NAMALWA (cell line): ENCODE measurements at regions not wholly inside any gene's neighbourhood (a gene's known extent, or its start where the extent isn't known, plus 50 kb on each side); places are given as distances from the start of the nearest gene placed in this dataset.

Experiments used
- DNase-seq: peaks from one replicate; pipeline ENCODE4 v3.0.0-alpha.2; 2015; ENCODE audit warnings: low spot score

DNA sequence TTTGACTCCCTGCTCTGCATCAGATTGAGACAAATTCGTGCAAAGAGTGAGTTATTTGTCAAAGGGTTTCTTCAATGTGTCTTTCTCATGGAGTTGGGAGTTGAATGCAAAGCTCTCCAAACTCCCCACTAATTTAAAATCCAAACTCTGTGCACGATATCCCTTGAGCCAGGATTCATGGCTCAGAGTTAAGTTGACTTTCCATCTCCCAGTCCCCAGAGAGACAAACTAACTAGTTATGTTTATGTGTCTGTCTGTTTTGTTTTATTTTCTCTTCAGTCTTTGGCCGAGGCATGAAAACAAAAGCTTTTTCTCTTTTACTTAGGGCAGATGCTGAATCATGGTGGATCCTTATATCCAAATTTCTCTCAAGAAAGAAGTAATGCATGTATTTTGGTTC is 570.0 kb upstream of the CDH5 start:
- DNase-seq = no peak

- DNase-seq = no peak
Observed at GRCh38 chr16:65794973-65795372, 571.5 kb upstream of the CDH5 start.

- no peak for DNase-seq
Observed at GRCh38 chr16:65793781-65794180, 572.7 kb upstream of the CDH5 start.

GRCh38 chr16:65790768-65791167 is 575.7 kb upstream of the CDH5 start:
- no peak for DNase-seq

DNA sequence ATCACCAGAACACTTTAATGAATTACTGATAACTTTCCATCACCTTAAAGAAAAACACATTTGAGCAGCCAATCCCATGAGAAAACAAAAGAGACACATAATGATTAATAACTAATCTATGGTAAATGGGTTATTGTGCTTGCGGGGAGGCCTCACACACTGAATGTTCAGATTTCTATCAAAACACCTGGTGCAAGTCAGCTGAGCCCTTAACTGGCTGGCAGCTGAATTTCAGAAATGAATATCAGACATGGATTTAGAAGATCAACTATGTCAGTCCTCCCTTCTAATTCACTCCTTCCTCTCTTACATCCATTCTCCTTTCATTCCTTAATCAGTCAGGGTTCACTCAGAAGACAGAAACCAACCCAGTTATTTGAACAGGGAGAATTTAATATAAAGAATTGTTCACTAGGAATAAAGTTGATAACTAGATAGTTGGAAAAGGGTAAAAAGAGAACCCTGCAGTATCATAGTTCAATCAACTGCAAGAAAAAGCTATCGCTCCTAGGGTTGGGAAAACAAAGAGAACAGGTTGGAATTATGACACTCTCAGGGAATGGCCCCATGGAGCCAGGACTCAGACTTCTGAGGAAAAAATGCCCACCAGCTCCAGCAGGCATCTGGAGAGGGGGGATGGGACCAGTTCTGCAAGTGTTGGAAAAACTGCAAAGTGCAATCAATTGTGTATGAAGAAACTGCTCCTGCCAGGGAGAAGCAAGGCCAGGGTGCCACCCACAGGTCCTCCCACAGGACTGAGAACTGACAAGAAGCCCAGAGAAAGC is 577.1 kb upstream of the CDH5 start:
- DNase-seq = no peak

DNA sequence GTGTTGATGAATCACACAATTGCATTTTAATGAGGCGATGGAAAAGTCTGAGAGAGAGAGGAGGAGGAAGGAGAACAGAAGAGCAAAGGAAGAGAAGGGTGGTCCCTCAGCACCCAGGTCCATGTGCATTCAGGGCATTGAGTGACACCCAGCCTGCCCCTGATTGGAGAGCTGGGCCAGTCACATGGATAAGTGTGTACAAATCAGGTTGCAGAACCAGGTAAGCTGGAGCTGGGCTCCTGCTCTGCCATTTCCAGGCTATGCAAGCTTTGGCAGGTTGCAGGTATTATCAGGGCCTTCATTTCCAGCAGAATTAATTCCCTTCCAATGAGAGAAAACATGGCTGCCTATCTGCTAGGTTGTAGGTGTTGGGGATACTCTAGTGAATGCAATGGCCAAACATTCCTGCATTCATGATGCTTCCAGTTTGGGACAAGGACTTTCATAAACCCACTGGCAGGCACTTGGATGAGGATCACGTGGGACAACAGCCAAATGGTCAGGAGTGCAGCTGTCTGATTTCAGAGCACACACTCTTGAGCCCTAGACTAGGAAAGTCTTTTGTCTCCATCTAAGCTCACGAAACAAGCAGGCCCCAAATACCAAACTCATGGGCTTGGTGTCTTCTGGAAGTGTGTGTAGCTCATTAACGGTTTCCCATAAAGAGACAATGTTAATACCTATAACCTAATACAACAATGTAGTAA is 577.9 kb upstream of the CDH5 start:
- DNase-seq = no peak

GRCh38 chr16:65787921-65788320 is 578.6 kb upstream of the CDH5 start:
- DNase-seq = no peak

DNA sequence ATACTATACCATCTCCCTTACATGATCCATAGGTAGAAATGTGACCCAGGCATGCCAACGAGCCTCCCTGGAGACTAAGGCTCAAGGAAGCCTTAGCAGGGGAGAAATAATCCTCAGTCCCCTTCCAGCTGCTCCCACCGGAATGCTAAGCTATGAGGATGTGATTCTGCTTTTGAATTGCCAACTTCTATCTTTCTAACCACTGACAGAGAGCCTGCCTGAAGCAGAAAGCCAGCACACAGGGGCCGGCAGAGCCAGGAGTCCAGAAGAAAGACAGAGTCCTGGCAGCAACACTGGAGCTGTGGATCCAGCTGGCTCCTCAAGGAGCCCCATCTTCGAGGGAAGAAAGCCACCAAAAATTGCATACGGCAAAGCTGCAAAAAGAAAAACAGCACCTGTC is 579.6 kb upstream of the CDH5 start:
- DNase-seq = no peak

GRCh38 chr16:65783709-65784474 is 582.6 kb upstream of the CDH5 start:
- no peak for DNase-seq

GRCh38 chr16:65782611-65783600 is 583.6 kb upstream of the CDH5 start:
- no peak for DNase-seq

DNA sequence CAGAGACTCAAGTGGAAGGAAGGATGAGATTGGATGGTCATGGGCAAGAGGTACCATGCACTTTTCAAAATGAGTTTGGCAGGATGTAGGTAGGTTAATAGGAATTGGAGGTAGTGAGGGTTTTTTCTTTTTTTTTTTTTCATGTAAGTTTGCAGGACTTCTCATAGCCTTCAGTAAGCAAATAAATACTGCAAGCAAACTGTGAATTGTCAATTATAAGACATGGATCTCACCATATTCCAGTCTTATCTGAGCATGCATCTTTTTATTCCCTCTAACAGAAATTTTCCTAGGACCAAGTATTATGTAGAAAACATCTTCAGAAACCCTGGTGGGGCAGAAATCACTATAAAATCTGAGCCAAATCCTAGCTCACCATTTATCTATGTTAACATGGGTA is 584.6 kb upstream of the CDH5 start:
- DNase-seq = no peak

- DNase-seq = no peak
Observed at GRCh38 chr16:65781363-65781762, 585.1 kb upstream of the CDH5 start.

- no peak for DNase-seq
Observed at GRCh38 chr16:65779201-65779600, 587.3 kb upstream of the CDH5 start.

DNA sequence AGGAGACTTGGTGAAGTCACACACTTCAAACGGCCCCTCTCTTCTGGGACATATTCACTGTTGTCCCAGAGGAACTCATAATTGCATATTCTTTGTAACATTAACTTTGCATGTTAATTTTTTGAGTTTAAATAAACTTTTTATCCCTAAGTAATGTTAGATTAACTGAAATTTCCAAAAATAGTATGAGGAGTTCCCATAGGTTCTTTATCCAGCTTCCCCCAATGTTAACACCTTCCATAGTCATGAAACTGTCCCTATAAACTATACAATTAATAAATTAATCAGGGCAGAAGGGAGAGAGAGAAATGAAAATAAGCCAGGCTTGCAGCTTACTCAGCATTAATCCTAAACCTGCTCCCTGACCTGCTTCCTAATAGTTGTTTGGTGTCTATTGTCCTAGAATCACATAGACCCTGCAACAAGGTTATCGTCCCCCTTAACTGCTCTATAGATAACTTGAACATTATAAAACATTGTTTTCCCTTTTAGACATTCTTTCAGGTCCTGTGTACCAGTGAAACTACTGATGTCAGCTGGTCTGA is 589.8 kb upstream of the CDH5 start:
- no peak for DNase-seq

DNA sequence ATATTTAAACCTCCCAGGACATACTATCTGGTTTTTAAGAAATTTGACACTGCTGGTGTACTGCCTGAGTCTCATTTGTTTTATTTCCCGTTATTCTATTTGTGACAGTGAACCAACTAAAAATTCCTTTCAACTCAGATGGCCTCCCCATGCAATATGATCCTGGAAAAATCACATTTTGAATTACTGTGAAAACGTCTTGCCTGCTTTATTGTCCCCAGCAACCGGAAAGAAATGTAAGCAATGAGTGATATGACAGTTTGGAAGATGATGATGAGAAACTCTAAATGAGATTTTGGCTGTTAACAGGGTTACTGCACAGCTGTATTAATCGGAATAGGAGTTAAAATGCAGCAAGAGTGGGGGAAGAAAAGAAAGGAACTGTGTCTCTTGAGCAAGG is 590.7 kb upstream of the CDH5 start:
- no peak for DNase-seq

DNA sequence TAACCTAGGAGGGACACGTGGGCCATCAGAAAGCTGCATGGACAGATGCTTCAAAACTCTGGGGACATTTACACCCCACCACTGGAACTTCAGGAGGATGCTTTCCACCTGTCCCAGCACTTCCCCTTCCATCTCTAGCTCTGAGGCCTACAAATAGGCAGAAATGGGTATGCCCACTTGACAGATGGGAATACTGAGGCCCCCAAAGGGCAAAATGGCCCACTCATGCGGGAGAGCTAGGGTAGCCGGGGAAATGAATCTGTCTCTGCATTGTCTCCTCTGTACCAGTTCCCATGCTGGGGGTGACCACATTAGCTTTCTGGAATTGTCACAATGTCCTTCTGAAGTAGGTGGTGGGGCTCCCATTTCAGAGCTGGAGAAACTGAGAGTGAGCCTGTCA is 592.1 kb upstream of the CDH5 start:
- no peak for DNase-seq

DNA sequence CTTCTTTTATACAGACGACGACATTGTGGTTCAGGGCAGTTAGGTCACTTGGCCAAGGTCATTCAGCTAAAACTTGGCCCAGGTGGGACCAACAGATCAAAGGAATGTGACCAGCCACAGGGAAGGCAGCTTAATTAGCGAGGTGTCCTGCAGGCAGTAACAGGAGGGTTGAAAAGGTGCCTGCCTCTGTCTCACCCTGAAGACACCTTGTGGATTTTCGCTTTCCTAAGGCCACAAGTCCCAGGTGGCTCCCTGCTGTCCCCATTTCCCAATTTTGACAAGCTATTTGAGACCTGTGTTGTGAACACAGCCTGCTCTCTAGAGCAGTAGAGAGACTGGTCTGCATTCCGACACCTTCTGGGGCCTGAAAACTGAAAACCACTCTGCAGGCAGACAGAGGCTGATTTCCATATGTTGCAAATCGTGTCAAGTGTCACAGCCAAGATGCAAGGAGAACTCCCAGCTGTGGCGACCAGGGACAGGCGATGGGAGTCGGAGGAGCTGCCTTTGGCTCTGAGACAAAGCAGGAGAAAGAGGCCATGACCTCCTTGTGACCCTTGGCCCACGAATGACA is 593.1 kb upstream of the CDH5 start:
- no peak for DNase-seq

DNA sequence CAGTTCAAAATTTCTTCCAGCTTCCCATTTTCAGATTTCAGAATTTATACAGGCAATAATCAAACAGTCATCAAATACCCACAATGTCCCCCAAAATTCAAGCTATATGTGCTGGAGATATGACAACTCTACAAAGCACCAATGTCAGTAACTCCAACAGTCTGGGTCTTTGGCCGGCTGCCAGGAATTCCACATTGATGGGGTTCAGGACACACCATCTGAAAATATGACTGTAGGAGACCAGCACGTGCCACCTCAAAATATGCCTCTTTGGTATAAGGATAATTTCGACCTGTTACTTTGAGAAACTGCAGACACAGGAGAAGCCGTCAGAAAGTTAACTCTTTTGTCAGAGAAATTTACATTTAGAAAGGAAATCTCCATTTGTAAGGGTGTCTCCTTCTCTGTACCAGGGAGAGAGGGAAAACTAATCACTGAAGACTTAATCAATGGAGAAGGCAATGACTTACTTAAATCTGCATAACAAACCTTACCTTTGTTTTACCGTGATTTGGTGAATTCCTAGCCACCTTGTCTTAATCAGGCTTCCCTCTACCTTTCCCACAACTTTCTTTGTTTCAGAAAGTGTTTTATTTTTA is 594.3 kb upstream of the CDH5 start:
- no peak for DNase-seq

GRCh38 chr16:65771707-65772106 is 594.8 kb upstream of the CDH5 start:
- no peak for DNase-seq

GRCh38 chr16:65770752-65771151 is 595.7 kb upstream of the CDH5 start:
- no peak for DNase-seq
